ENCODE measurements at regions not wholly inside any gene's neighbourhood (a gene's known extent, or its start where the extent isn't known, plus 50 kb on each side); places are given as distances from the start of the nearest gene placed in this dataset.

- no peak overlapping the region for H2AFZ ChIP-seq (ENCODE audit: low read length)
- TF ChIP-seq EZH2 (IDR thresholded peaks at IDR 0.05; ENCODE audit: borderline replicate concordance, low read length) (no peak), CTCF (IDR thresholded peaks at IDR 0.05; ENCODE audit: low read length) (no peak)
- H3K9ac ChIP-seq (ENCODE audit: low read length), result no peak overlapping the region
- no peak overlapping the region for H3K27ac ChIP-seq (ENCODE audit: low read depth, low read length, poor library complexity, severe bottlenecking)
- H4K20me1 ChIP-seq (ENCODE audit: insufficient read depth, low read length), result no peaks in the 10 kb centered on the region
- no peaks in the 10 kb centered on the region for H3K9me2 ChIP-seq (ENCODE audit: low read depth, low read length)
- no peak overlapping the region for H3K4me2 ChIP-seq (ENCODE audit: low read length)
- no peaks in the 10 kb centered on the region for H3K9me3 ChIP-seq (ENCODE audit: low read length)
- no peak overlapping the region for H3K4me3 ChIP-seq (ENCODE audit: low read depth, low read length, poor library complexity, severe bottlenecking)
- H3K79me2 ChIP-seq (ENCODE audit: insufficient read depth, low read length), result no peaks in the 10 kb centered on the region
- H3K27me3 ChIP-seq (ENCODE audit: insufficient read depth, low read length), result no peaks in the 10 kb centered on the region
- H3F3A ChIP-seq (ENCODE audit: insufficient read depth, low read length), result no peaks in the 10 kb centered on the region
- H3K4me1 ChIP-seq (ENCODE audit: insufficient read depth, low read length, severe bottlenecking), result no peaks in the 10 kb centered on the region
- H3K36me3 ChIP-seq (ENCODE audit: insufficient read depth, low read length), result no peaks in the 10 kb centered on the region
These were observed 684.0 kb upstream of the AADAT start for GRCh38 chr4:170773709-170774273.

GRCh38 chr4:170772429-170772828 is 682.7 kb upstream of the AADAT start:
- Histone ChIP-seq H3K9ac (ENCODE audit: low read length) (no peak overlapping the region), H4K20me1 (ENCODE audit: insufficient read depth, low read length) (no peaks in the 10 kb centered on the region), H3K36me3 (ENCODE audit: insufficient read depth, low read length) (no peaks in the 10 kb centered on the region), H3F3A (ENCODE audit: insufficient read depth, low read length) (no peaks in the 10 kb centered on the region), H3K27ac (ENCODE audit: low read depth, low read length, poor library complexity, severe bottlenecking) (no peak overlapping the region), H3K27me3 (ENCODE audit: insufficient read depth, low read length) (no peaks in the 10 kb centered on the region), H3K79me2 (ENCODE audit: insufficient read depth, low read length) (no peaks in the 10 kb centered on the region), H3K9me3 (ENCODE audit: low read length) (no peaks in the 10 kb centered on the region), H3K4me3 (ENCODE audit: low read depth, low read length, poor library complexity, severe bottlenecking) (no peak overlapping the region), H3K4me2 (ENCODE audit: low read length) (no peak overlapping the region), H3K9me2 (ENCODE audit: low read depth, low read length) (no peaks in the 10 kb centered on the region), H2AFZ (ENCODE audit: low read length) (no peak overlapping the region), H3K4me1 (ENCODE audit: insufficient read depth, low read length, severe bottlenecking) (no peaks in the 10 kb centered on the region)
- TF ChIP-seq CTCF (IDR thresholded peaks at IDR 0.05; ENCODE audit: low read length), result no peak
- TF ChIP-seq EZH2 (IDR thresholded peaks at IDR 0.05; ENCODE audit: borderline replicate concordance, low read length), result no peak

GRCh38 chr4:170770664-170771063 is 680.9 kb upstream of the AADAT start:
- Histone ChIP-seq H3K4me2 (ENCODE audit: low read length) (no peak overlapping the region), H3K36me3 (ENCODE audit: insufficient read depth, low read length) (no peaks in the 10 kb centered on the region), H3K9me3 (ENCODE audit: low read length) (no peaks in the 10 kb centered on the region), H2AFZ (ENCODE audit: low read length) (no peak overlapping the region), H3K27me3 (ENCODE audit: insufficient read depth, low read length) (no peaks in the 10 kb centered on the region), H4K20me1 (ENCODE audit: insufficient read depth, low read length) (no peaks in the 10 kb centered on the region), H3K4me3 (ENCODE audit: low read depth, low read length, poor library complexity, severe bottlenecking) (no peak overlapping the region), H3K79me2 (ENCODE audit: insufficient read depth, low read length) (no peaks in the 10 kb centered on the region), H3K9me2 (ENCODE audit: low read depth, low read length) (no peaks in the 10 kb centered on the region), H3K9ac (ENCODE audit: low read length) (no peak overlapping the region), H3F3A (ENCODE audit: insufficient read depth, low read length) (no peaks in the 10 kb centered on the region), H3K4me1 (ENCODE audit: insufficient read depth, low read length, severe bottlenecking) (no peaks in the 10 kb centered on the region), H3K27ac (ENCODE audit: low read depth, low read length, poor library complexity, severe bottlenecking) (no peak overlapping the region)
- TF ChIP-seq CTCF (IDR thresholded peaks at IDR 0.05; ENCODE audit: low read length) (no peak), EZH2 (IDR thresholded peaks at IDR 0.05; ENCODE audit: borderline replicate concordance, low read length) (no peak)

All from OCI-LY1 (cell line).